Liver (tissue), 8 donors: ENCODE measurements at regions not wholly inside any gene's neighbourhood (a gene's known extent, or its start where the extent isn't known, plus 50 kb on each side); places are given as distances from the start of the nearest gene placed in this dataset.

Experiments used
- DNase-seq: peaks from one replicate; pipeline ENCODE4 v3.0.0-alpha.2; 2017; ENCODE audit warnings: low spot score
- H3K27ac ChIP-seq, 2 donors: one replicate each; pipeline ENCODE4 v1.7.0; 2013; ENCODE audit warnings: inconsistent platforms in 2 of 2, low read length in 2 of 2, control low read depth in 1 of 2, low read depth in 1 of 2, mild to moderate bottlenecking in 1 of 2
- H3K27me3 ChIP-seq, 4 donors: one replicate each; pipeline versions ENCODE4 v1.6.1 to v1.7.0; 2013; ENCODE audit warnings: low read length in 3 of 4, inconsistent platforms in 1 of 4, mild to moderate bottlenecking in 1 of 4, moderate library complexity in 1 of 4; ENCODE audit not compliant: control insufficient read depth in 4 of 4, insufficient read depth in 4 of 4
- H3K36me3 ChIP-seq, 4 donors: one replicate each; pipeline versions ENCODE4 v1.6.1 to v1.7.0; 2013; ENCODE audit warnings: low read length in 3 of 4, mild to moderate bottlenecking in 3 of 4, low read depth in 1 of 4, moderate library complexity in 1 of 4; ENCODE audit not compliant: control insufficient read depth in 4 of 4, insufficient read depth in 3 of 4
- H3K4me1 ChIP-seq, 4 donors: one replicate each; pipeline versions ENCODE4 v1.6.1 to v1.7.0; 2013; ENCODE audit warnings: low read length in 3 of 4, mild to moderate bottlenecking in 3 of 4, moderate library complexity in 1 of 4; ENCODE audit not compliant: control insufficient read depth in 4 of 4, insufficient read depth in 4 of 4
- H3K4me3 ChIP-seq, 3 donors: one replicate each; pipeline versions ENCODE4 v1.6.1 to v1.7.0; 2013; ENCODE audit warnings: low read length in 3 of 3, control low read depth in 1 of 3, low read depth in 1 of 3, mild to moderate bottlenecking in 1 of 3
- H3K9ac ChIP-seq, 2 donors: one replicate each; pipeline ENCODE4 v1.7.0; 2013; ENCODE audit warnings: low read length in 2 of 2, mild to moderate bottlenecking in 2 of 2, moderate library complexity in 2 of 2, control low read depth in 1 of 2, low read depth in 1 of 2
- H3K9me3 ChIP-seq, 4 donors: one replicate each; pipeline versions ENCODE4 v1.6.1 to v1.7.0; 2013; ENCODE audit warnings: low read length in 3 of 4; ENCODE audit not compliant: control insufficient read depth in 4 of 4
- ATF3 ChIP-seq: IDR thresholded peaks from 2 replicates; pipeline ENCODE4 v1.6.1; 2016; ENCODE audit warnings: antibody characterized with exemption
- CTCF ChIP-seq: fragments of 150-350 bp; IDR thresholded peaks from 2 replicates; pipeline ENCODE4 v1.5.1; 2017; ENCODE audit warnings: improper control_type of control experiment, low read depth, low read length; ENCODE audit not compliant: missing input control
- EGR1 ChIP-seq, 2 donors: IDR thresholded peaks; 2 replicates each; pipeline ENCODE4 v1.6.1; 2016 to 2018; ENCODE audit warnings: antibody characterized with exemption in 2 of 2, low read depth in 2 of 2
- FOXA1 ChIP-seq: IDR thresholded peaks from 2 replicates; pipeline ENCODE4 v1.6.1; 2016; ENCODE audit warnings: antibody characterized with exemption
- FOXA2 ChIP-seq: IDR thresholded peaks from 2 replicates; pipeline ENCODE4 v1.6.1; 2016; ENCODE audit warnings: antibody characterized with exemption
- GABPA ChIP-seq, 2 donors: IDR thresholded peaks in 1 of 2; conservative IDR thresholded peaks in 1 of 2; 2 replicates each; pipeline ENCODE4 v1.6.1; 2016; ENCODE audit warnings: antibody characterized with exemption in 2 of 2, mild to moderate bottlenecking in 1 of 2, moderate library complexity in 1 of 2
- HNF4A ChIP-seq, 2 donors: conservative IDR thresholded peaks; 2 replicates each; pipeline ENCODE4 v1.6.1; 2016; ENCODE audit warnings: antibody characterized with exemption in 2 of 2, mild to moderate bottlenecking in 2 of 2
- HNF4G ChIP-seq: IDR thresholded peaks from 2 replicates; pipeline ENCODE4 v1.6.1; 2016; ENCODE audit warnings: antibody characterized with exemption
- JUND ChIP-seq, 2 donors: IDR thresholded peaks; 2 replicates each; pipeline ENCODE4 v1.6.1; 2016; ENCODE audit warnings: antibody characterized with exemption in 2 of 2
- MAX ChIP-seq: IDR thresholded peaks from 2 replicates; pipeline ENCODE4 v1.6.1; 2016; ENCODE audit warnings: antibody characterized with exemption
- NR2F2 ChIP-seq: IDR thresholded peaks from 2 replicates; pipeline ENCODE4 v1.6.1; 2016; ENCODE audit warnings: antibody characterized with exemption
- RAD21 ChIP-seq, 2 donors: IDR thresholded peaks; 2 replicates each; pipeline ENCODE4 v1.6.1; 2016; ENCODE audit warnings: antibody characterized with exemption in 2 of 2, mild to moderate bottlenecking in 2 of 2
- REST ChIP-seq: IDR thresholded peaks from 2 replicates; pipeline ENCODE4 v1.6.1; 2016; ENCODE audit warnings: antibody characterized with exemption, mild to moderate bottlenecking
- SP1 ChIP-seq: IDR thresholded peaks from 2 replicates; pipeline ENCODE4 v1.6.1; 2018; ENCODE audit warnings: antibody characterized with exemption, mild to moderate bottlenecking
- TAF1 ChIP-seq: conservative IDR thresholded peaks from 2 replicates; pipeline ENCODE4 v1.6.1; 2016; ENCODE audit warnings: antibody characterized with exemption, mild to moderate bottlenecking
- YY1 ChIP-seq: IDR thresholded peaks from 2 replicates; pipeline ENCODE4 v1.6.1; 2016; ENCODE audit warnings: antibody characterized with exemption, mild to moderate bottlenecking
- ZBTB33 ChIP-seq: IDR thresholded peaks from 2 replicates; pipeline ENCODE4 v1.6.1; 2016; ENCODE audit warnings: antibody characterized with exemption
- WGBS: extraction: QIAGEN DNeasy Blood & Tissue Kit; methylation state at CpG from one replicate; pipeline ENCODE4 v1.1.7; 2013; 5-methylcytosine and 5-hydroxymethylcytosine counted together
- donor health status: healthy.
- donor health status: healthy.
- donor health status: healthy.
- donor health status: healthy.
- donor health status: healthy.

GRCh38 chr18:55795101-55795669 lies 207.2 kb upstream of the TCF4 start (continued):
- TF ChIP-seq REST, result no peak

- no peak for DNase-seq
- H3K4me1 ChIP-seq, result no peaks in the 10 kb centered on the region
- H3K36me3 ChIP-seq, result no peaks in the 10 kb centered on the region
- H3K27me3 ChIP-seq, result peaks cover 0 to 2% (median 0%) of the 10 kb centered on the region in 4 donors
- WGBS, result 73% methylated on average over 8 of the region's 8 CpGs
- no peak overlapping the region for H3K9ac ChIP-seq
- no peak overlapping the region for H3K27ac ChIP-seq
- H3K9me3 ChIP-seq, result peaks cover 0 to 12% (median 1%) of the 10 kb centered on the region in 4 donors
- no peak overlapping the region for H3K4me3 ChIP-seq
- TF ChIP-seq HNF4G (no peak), HNF4A (conservative IDR thresholded peaks at IDR 0.05) (no peak), EGR1 (IDR thresholded peaks at IDR 0.05; ENCODE audit: low read depth in 2 of 2) (no peak), FOXA2 (no peak), GABPA (IDR thresholded peaks at IDR 0.05 in 1 of 2, conservative IDR thresholded peaks at IDR 0.05 in 1 of 2) (no peak), ZBTB33 (no peak), TAF1 (no peak), ATF3 (no peak), RAD21 (IDR thresholded peaks at IDR 0.05) (no peak), FOXA1 (no peak), YY1 (no peak), NR2F2 (no peak), JUND (IDR thresholded peaks at IDR 0.05) (no peak), CTCF (no peak), MAX (no peak), SP1 (no peak)
These were observed 206.5 kb upstream of the TCF4 start for GRCh38 chr18:55794288-55795052.
